H1 (cell line): ENCODE measurements at regions not wholly inside any gene's neighbourhood (a gene's known extent, or its start where the extent isn't known, plus 50 kb on each side); places are given as distances from the start of the nearest gene placed in this dataset.

Source experiments
- ATF2 ChIP-seq: IDR thresholded peaks from 2 replicates; pipeline ENCODE4 v1.6.1; 2012; ENCODE audit warnings: low read length, inconsistent platforms
- MAX ChIP-seq: IDR thresholded peaks from 2 replicates; pipeline ENCODE4 v1.6.1; 2012; ENCODE audit warnings: inconsistent platforms
- RFX5 ChIP-seq: IDR thresholded peaks from 2 replicates; pipeline ENCODE4 v1.6.1; 2011; ENCODE audit warnings: low read depth, low read length, improper control_type of control experiment, borderline replicate concordance
- SIX5 ChIP-seq: IDR thresholded peaks from 2 replicates; pipeline ENCODE4 v1.6.1; 2011; ENCODE audit warnings: mild to moderate bottlenecking, low read depth, low read length
- SP4 ChIP-seq: IDR thresholded peaks from 2 replicates; pipeline ENCODE4 v1.6.1; 2012; ENCODE audit warnings: low read length, inconsistent platforms
- TBP ChIP-seq: IDR thresholded peaks from 2 replicates; pipeline ENCODE4 v1.6.1; 2011; ENCODE audit warnings: low read depth, low read length, improper control_type of control experiment
- USF2 ChIP-seq: IDR thresholded peaks from 2 replicates; pipeline ENCODE4 v1.6.1; 2011; ENCODE audit warnings: low read length, improper control_type of control experiment

- TF ChIP-seq ATF2 (no peak), TBP (no peak), RFX5 (no peak), USF2 (no peak), SIX5 (no peak), SP4 (no peak), MAX (no peak)
Observed at GRCh38 chr1:38465460-38465859, 394.1 kb downstream of the RRAGC start (continued).
